ENCODE measurements at regions not wholly inside any gene's neighbourhood (a gene's known extent, or its start where the extent isn't known, plus 50 kb on each side); places are given as distances from the start of the nearest gene placed in this dataset.
"Not testable (repeated sequence)": the region's sequence is repeated elsewhere in the genome, so short reads cannot be mapped to it uniquely, and the experiment has no call there.

DNA sequence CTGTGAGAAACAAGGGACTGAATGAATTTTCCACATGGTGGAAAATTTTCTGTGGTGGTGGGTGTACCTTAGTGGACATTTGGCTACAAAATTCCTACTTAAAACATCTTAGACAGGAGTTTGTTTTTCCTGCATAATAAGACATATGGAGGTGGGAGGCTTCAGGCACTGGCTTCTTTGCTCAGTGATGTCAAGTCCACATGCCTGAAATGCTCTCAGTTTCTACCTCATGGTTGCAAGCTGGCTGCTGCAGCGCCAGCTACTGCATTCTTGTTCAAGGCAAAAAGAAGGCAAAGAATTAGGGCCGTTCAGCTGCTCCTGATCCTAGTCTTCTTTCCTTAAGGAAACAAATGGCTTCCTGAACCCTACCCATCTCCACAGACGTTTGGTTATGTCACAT, 99.9 kb upstream of the FAM204A start:
- TF ChIP-seq, protein P1, sequence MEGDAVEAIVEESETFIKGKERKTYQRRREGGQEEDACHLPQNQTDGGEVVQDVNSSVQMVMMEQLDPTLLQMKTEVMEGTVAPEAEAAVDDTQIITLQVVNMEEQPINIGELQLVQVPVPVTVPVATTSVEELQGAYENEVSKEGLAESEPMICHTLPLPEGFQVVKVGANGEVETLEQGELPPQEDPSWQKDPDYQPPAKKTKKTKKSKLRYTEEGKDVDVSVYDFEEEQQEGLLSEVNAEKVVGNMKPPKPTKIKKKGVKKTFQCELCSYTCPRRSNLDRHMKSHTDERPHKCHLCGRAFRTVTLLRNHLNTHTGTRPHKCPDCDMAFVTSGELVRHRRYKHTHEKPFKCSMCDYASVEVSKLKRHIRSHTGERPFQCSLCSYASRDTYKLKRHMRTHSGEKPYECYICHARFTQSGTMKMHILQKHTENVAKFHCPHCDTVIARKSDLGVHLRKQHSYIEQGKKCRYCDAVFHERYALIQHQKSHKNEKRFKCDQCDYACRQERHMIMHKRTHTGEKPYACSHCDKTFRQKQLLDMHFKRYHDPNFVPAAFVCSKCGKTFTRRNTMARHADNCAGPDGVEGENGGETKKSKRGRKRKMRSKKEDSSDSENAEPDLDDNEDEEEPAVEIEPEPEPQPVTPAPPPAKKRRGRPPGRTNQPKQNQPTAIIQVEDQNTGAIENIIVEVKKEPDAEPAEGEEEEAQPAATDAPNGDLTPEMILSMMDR (IDR thresholded peaks at IDR 0.05; ENCODE audit: insufficient read depth, low read depth, low read length) = no peak
- no peak for DNase-seq (ENCODE audit: low read depth)
- no peak overlapping the region for H3K4me3 ChIP-seq (ENCODE audit: low read depth, low read length)

DNA sequence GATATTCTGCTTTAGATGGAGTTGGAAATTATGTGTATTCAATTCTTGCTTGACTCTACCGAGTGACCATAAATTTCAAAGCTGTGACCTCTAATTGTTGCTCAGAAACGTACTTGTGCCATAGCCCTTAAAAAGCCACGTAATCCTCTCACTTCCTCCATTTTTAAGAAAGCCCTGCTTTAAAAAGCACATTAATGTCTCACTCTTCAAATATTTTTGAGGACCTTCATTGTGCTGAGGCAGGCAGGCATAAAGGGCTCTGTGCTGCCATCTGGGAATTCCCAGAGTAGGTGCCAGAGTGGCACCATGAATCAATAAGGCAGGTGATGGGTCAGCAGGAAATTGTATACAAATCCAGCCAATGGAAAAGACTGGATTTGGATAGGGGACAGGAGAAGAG, 97.7 kb upstream of the FAM204A start:
- no peak for DNase-seq (ENCODE audit: low read depth)
- TF ChIP-seq, protein P1 (IDR thresholded peaks at IDR 0.05; ENCODE audit: insufficient read depth, low read depth, low read length) = no peak
- no peak overlapping the region for H3K4me3 ChIP-seq (ENCODE audit: low read depth, low read length)

DNA sequence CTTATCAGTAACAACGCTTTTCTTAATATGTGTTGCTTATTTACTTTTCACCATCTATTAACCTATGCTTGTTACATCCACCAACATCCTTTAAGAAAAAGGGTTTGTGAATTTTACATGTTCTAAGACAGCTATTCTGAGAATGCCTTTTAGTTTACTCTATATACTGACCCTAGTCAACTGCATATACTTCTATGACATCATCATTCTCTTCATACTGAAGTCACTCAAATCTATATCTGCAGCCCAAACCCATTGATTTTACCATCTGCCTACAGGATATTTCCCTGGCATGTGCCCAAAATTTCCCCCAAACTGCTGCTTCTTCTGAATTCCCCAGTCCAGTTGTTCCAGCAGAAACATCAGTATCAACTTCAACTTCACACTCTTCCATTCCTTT, 94.6 kb upstream of the FAM204A start:
- no peak for DNase-seq (ENCODE audit: low read depth)
- TF ChIP-seq, protein P1 (IDR thresholded peaks at IDR 0.05; ENCODE audit: insufficient read depth, low read depth, low read length) = no peak
- H3K4me3 ChIP-seq (ENCODE audit: low read depth, low read length) = no peak overlapping the region

DNA sequence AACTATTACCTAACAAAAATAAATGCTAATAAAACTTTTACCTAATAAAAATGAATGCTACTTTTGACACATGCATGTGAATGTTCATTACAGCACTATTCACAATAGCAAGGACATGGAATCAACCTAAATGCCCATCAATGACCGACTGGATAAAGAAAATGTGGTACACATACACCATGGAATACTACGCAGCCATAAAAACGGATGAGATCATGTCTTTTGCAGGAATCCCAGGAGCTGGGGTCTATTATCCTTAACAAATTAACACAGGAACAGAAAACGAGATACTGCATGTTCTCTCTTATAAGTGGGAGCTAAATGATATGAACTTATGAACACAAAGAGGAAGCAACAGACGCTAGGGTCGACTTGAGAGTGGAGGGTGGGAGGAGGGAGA, 88.1 kb upstream of the FAM204A start:
- DNase-seq (ENCODE audit: low read depth) = no peak
- no peak overlapping the region for H3K4me3 ChIP-seq (ENCODE audit: low read depth, low read length)
- TF ChIP-seq, protein P1 (IDR thresholded peaks at IDR 0.05; ENCODE audit: insufficient read depth, low read depth, low read length) = no peak

DNA sequence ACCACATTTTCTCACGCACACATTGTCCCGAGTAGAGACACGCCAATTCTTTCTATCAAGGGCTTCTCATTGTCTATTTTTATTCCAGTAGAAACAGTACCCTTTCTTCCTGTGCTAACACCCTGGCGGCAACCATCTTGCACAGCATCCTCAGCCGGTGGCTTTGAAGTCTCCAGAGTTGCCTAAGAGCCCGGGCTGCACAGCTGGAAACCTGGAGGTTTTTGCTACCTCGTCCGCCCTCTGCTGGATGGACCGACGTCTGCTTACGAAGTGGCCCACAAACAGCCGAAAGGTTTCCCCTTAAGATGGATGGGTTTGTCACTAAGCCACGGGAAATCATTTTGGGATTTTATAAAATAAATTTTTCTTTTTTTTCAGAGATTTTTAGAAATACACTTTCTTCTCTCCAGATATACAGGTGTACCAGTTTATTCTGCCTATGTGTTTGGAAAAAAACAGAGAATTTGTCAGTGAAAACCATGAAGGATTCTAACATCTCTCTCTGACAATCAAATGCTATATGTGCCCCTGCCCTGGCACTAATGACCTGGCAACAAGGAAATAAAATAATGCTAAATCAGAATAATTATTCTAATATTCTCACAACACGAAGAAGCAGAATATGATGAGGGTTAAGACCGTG, 81.8 kb upstream of the FAM204A start:
- H3K4me3 ChIP-seq (ENCODE audit: low read depth, low read length) = no peak overlapping the region
- TF ChIP-seq, protein P1 (IDR thresholded peaks at IDR 0.05; ENCODE audit: insufficient read depth, low read depth, low read length) = peak; percentile 85
- DNase-seq (ENCODE audit: low read depth) = peak; percentile 91

DNA sequence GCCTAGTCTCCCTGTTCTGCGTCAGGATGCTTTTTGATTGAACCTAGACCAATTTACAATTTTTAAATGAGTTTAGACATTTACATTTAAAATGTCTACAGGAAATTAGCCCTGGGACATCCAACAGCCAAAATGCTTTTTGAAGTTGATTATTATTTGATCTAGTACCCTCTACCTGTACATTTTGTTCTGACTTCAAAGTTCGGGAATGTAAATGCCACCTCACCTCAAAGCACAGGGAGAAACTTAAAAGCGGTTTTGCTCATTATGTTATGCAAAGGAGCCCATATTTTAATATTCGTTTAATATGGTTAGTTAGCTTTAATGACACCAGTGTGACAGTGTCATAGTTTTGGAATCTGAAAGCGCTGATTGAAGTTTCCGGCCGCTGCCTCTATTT, 80.1 kb upstream of the FAM204A start:
- DNase-seq (ENCODE audit: low read depth) = no peak
- TF ChIP-seq, protein P1 (IDR thresholded peaks at IDR 0.05; ENCODE audit: insufficient read depth, low read depth, low read length) = no peak
- no peak overlapping the region for H3K4me3 ChIP-seq (ENCODE audit: low read depth, low read length)

DNA sequence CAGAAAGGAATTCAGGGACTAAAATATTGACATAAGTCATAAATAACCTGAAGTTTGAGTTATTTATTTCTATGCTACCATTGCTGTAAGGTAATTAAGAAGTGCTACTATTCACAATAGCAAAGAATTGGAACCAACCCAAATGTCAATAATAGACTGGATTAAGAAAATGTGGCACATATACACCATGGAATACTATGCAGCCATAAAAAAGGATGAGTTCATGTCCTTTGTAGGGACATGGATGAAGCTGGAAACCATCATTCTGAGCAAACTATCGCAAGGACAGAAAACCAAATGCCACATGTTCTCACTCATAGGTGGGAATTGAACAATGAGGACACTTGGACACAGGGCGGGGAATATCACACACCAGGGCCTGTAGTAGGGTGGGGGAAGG, 77.9 kb upstream of the FAM204A start:
- DNase-seq (ENCODE audit: low read depth); H3K4me3 ChIP-seq (ENCODE audit: low read depth, low read length): not testable (repeated sequence)
